SH-SY5Y (cell line): ENCODE measurements at regions not wholly inside any gene's neighbourhood (a gene's known extent, or its start where the extent isn't known, plus 50 kb on each side); places are given as distances from the start of the nearest gene placed in this dataset.

Experiments
- GATA2 ChIP-seq: IDR thresholded peaks from 2 replicates; pipeline ENCODE4 v1.6.1; 2011; ENCODE audit warnings: mild to moderate bottlenecking, low read depth, low read length
- GATA3 ChIP-seq: IDR thresholded peaks from 2 replicates; pipeline ENCODE4 v1.6.1; 2011; ENCODE audit warnings: low read depth, mild to moderate bottlenecking, low read length, moderate library complexity

DNA sequence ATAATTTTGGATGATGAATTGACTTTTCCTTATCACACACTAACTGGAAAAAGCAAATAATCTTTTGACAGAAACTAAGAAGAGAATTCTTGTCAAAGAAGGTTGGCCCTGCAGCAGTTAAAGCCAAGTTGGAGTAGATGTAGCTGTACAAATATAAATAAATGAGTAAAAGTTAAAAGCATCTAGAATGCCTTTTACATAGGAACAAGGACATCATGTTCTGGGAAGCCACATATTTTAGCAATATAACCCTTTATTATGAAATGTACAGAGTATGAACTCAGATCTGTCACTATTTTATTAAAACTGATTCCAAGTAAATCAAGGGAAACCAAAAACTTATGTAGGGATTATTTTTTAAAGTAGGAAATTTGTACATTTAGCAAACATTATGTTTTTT, 269.4 kb upstream of the FAT4 start:
- TF ChIP-seq GATA2 (no peak), GATA3 (peak; percentile 43; the same call in 1 of the 2 replicates)

DNA sequence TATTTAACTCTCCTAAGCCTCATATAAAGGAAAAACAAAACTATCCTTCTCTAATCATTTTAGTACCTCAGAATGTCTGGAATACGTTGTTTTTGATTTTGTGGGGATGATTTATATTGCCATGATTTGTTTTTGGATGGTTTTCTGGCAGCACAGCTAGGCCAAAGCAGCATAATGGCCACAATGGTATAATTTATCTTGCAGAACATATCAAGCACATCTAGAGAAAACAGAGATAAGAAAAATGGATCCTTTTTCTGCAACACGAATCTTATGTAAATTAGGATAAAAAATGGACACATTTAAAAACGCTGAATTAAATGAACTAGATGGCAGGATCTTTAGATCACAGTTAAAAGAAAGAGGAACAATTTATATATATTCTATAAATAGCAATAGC, 269.9 kb upstream of the FAT4 start:
- TF ChIP-seq GATA3, result peak; percentile 95
- peak; percentile 91 for TF ChIP-seq GATA2

DNA sequence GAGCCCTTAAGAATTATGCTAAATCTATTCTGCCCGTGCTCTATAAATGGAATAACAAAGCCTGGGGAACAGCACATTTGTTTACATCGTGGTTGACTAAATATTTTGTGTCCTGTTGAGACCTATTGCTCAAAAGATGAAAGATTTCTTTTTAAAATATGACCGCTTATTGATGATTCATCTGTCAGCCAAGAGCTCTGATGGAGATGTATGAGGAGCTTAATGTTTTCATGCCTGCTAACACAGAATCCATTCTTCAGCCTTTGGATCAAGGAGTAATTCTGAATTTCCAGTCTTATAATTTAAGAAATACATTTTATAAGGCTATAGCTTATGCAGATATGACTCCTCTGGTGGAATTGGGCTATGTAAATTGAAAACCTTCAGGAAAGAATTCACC, 271.3 kb upstream of the FAT4 start:
- TF ChIP-seq GATA3, result no peak
- TF ChIP-seq GATA2, result no peak

DNA sequence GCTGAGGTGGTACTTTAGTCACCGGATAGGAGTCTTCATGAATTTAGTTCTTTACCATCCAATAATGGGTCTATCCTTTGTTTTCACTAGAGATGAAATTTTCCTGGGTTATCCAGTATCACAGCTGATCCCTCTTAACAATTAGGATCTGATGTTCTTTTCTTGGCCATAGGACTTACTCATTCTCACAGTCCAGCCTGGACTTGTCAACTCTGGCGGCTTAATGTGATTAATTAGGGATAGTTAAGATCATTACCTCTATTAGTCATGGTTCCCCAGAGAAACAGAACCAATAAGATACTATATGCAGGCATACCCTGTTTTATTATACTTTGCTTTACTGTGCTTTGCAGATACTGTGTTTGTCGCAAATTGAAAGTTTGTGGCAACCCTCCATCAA, 272.7 kb upstream of the FAT4 start:
- TF ChIP-seq GATA2 (no peak), GATA3 (no peak)

DNA sequence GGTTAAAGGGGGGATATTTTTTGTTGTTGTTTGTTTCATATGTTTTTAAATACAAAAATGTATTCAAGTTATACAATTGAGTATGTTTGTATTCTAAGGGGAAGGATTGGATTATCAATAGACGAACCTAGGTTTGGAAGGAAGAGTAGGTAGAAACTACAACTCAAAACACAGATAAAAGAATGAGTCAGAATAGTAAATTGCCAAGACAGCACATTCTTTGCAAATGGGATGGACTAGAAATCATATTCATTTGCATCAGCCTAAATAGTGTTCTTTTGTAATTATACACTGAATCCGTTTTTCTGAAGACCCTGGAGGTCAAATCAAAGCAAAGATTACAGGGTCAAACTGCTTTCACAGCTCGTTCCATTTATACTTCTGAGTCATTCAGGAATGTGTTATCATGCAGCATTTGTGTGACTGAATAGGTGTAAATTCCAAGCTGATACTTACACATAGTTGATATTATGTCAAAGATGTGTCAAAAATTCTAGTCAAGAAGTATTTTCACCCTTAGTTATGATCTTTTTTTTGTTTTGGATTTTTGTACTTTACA, 273.3 kb upstream of the FAT4 start:
- TF ChIP-seq GATA3, result no peak
- no peak for TF ChIP-seq GATA2

DNA sequence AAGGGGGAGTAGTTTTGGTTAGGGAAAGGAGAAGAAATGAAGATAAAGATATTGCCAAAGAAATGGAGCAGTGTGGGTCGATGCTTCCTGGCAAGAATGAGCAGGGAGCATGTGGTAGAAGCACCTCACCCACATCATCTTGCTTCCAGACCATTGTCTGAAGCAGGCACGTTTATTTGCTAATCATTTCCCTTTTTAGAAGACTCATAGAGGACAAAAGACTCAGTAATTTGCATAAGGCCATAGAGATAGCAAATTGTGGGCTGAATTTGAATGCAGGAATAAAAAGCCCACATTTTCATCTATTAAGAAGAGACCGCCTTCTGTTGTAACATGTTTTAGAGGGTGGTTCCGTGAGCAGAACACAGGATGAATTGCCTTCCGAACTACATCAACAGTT, 275.2 kb upstream of the FAT4 start:
- TF ChIP-seq GATA3 (no peak), GATA2 (no peak)

DNA sequence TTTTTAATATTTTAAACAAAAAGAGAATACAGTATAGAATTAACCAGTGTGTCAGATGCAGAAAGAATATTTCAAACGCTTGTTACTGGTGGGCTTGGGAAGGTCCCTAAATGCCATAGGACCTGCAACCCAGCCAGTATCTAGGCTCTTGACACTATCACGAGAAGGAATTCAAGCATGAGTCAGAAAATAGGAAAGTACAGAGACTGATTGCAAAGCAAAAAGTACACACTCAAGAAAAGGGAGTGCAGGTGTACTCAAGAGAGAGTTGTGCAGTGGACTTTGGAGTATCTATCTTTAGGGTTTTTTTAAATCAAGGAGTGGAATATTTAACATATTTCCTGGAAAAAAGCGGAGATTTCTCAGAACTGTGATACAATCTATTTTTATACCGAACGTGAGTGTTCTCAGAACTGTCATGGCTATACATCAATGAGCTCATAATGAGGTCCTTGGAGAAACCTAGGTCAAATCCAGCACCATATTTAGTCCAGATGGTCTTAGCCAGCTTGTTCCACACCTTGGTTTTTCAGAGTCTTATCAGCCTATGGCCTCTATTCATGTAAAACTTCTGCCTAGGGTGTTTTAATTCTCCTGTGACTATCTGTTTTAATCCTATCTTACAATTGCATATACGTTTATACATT, 291.8 kb upstream of the FAT4 start:
- TF ChIP-seq GATA3, result no peak
- no peak for TF ChIP-seq GATA2

DNA sequence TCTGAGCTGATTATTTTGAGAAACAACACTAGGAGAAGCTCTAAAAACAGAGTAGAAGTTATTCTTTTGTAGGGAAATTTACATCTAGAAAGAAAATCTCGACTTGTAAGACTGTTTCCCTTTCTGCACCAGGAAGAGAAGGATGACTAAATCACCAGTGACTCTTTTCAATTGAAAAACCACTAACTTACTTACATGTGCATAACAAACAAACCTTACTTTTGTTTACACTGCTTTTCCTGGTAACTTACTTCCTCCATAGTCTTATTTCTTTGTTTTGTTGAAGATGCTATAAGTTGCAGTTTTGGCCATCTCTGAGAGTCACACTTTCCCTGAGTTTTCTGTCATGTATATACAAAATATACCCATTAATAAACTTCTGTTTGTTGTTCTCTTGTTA, 293.6 kb upstream of the FAT4 start:
- no peak for TF ChIP-seq GATA3
- no peak for TF ChIP-seq GATA2

DNA sequence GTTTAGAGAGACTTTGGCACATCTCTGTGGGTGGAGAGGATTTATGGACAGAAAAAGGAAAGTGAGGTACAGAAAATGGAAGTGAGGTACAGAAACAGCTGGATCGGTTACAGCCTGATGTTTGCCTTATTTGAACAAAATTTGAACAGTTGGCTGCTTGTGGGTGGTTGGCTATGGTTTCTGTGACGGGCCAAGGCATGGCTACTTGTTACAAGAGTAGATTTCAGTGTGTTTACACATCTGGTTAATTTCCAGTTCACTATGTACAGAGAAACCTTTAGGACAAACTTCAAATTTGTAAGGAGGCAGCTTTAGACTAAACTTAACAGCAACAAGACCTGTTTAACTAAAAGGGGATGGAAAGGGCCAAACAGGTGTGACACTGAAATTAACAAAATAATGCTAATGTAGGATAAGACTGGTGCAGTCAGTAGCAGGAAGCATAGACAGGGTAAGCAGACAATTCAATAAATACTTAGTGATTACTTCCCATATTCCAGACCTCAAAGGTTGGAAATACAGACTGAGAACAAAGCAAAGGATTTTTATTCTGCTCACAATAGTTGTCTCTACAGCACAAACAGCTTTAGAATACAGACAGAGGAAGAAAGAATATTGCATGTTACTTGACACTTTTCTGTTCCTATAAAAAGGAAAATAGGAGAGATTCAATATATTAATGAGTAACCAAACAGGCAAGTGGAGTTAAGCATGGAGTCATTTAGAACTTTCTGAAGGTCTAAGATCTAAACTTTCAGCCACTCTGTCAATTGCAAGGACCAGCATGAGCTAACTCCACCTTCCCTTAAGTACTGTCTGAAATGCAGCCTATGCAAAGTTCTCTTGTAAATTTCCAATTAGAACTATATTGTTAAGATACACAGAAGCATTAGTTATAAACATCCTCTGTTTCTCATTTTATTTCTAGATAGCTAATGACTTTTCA, 294.4 kb upstream of the FAT4 start:
- TF ChIP-seq GATA3 (no peak), GATA2 (no peak)

DNA sequence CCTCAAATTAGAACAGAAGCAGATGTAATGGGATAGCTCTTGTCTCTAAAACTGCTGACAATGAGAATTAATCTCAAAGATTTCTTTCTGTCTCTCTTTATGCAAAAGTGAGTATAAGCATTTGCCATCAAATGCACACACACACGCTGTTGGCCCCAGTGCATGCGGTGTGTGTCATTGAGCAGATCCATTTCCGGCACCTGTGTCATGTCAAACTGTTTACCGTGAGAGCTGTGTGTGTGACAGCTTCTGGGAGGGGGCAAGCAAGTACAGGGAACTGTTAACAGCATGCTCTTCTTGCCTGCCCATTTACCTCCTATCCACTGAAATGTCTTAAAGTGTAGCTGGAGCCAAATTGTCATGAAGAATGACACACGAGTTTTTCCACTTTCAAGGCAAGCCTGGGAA, 297.9 kb upstream of the FAT4 start:
- TF ChIP-seq GATA2 (peak; percentile 33; the same call in 1 of the 2 replicates), GATA3 (no peak)

DNA sequence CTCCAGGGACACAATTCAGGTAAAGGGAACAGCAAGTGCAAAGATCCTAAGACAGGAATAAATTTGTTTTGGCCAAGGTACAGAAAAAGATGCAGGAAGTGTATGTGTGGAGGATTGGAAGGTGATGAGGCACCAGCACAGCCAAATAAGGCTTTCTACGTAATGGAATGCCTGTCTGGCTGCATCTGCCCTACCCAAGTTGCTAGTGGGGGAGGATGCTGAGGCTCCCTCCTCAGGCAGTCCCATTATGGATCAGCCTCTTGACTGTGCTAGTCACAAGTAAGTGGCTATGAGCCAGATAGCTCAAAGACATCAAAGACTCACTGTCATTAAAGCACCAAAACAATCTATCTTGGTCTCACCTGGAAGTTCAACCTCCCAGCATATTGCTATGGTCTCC, 300.9 kb upstream of the FAT4 start:
- TF ChIP-seq GATA3, result no peak
- no peak for TF ChIP-seq GATA2

DNA sequence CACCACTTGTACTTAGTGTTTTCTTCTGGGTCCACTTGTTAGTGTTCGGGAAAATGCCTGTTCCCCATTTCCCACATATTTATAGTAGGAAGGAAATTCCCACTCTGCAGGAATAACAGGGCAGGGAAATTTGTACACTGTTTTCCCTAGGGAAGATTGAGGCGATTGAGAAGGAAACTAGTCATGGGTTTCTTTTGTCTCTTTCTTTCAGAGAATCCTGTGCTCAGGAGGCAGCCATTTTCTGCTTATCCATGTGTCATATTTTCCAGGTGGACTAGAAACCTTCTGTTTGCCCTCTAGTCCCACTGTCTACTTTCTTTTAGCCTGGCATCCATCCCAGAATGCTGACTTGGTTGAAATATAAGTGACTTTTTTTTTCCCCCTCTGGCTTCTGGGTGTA, 299.1 kb upstream of the ANKRD50 start:
- TF ChIP-seq GATA2 (no peak), GATA3 (no peak)

DNA sequence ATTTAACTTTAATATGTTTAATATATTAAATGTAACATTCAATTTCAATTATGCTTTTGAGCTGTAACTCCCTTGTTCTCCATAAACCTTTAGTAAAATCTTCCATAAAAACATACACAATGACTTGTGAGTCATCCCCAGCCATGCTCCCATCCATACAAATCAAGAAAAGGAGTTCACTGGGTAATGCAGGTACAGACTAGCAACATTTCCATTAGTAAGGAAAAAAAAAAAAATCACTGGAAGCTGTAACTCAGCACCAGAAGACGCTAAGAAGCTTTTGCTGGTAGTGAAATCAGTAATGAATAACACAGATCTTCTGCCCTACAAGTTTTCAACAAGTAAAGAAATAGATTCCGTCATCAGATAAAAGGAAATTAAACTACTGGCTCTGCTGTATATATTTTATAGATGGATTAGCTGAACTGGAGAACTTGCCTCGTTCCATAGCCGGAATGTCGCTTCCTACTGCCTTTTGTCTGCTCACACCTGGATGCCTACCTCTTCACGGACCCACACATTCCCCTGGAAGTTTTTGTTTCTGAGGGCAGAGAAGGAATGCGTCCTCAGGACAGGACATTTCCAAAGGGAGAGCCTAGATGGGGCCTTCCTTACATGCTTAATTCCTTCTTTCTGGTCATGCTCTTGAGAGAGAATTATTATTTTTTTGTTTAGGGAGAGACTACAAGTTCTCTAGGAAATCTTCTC, 298.4 kb upstream of the ANKRD50 start:
- TF ChIP-seq GATA2, result no peak
- no peak for TF ChIP-seq GATA3

DNA sequence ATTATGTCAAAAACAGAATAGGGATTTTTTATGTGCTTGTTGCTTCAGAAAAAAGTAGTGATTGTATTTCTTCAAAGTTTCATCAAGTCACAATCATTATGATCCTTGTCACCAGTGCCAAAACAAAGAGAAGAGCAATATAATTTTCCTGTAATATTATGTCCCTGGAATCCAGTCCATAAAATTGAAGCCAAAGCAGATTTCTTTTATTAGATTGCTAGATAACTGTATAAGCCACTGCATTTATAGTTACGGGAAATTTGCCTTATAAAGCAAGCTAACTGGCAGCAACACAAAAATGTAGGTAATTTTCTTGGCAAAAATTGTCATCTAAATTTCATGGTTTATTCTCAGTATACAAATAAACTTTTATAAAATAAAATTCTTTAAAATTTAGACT, 296.1 kb upstream of the ANKRD50 start:
- TF ChIP-seq GATA3 (no peak), GATA2 (no peak)

DNA sequence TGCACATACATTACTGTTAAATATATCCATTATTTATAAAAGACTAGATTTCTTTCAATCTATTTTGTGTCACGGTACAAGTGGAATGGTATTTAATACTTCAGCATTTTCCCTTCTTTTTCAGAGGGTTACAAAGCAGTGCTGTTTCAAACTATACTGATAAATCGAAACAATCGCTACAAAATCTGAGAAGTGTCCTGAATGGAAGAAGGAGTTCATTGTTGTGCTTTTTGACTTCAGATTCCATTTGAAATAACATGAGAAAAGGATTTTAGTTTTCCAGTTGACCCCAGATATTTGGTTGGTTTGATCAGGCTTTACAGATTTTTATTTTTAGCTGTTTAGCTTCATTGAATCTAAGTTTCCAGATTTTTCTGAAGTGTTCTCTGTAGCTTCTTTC, 292.1 kb upstream of the ANKRD50 start:
- TF ChIP-seq GATA3 (no peak), GATA2 (no peak)

DNA sequence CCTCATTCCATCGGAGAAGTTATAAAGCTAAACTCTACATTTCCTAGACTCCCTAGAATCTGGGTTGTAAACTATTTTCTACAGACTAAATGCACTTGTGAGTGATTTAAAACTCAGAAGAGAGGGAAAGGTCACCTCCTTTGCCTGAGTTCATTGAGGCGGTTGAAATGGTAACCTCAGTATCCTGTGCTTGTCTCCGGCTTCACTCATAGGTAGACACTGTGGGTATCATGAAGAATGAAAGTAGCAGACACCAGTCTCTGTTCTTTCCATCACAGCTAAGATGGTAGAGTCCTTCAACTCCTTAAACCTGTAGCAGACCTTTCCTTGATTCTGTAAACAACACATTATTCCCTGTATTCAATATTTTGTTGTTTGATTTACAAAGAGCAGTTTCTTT, 291.3 kb upstream of the ANKRD50 start:
- TF ChIP-seq GATA3 (no peak), GATA2 (no peak)

DNA sequence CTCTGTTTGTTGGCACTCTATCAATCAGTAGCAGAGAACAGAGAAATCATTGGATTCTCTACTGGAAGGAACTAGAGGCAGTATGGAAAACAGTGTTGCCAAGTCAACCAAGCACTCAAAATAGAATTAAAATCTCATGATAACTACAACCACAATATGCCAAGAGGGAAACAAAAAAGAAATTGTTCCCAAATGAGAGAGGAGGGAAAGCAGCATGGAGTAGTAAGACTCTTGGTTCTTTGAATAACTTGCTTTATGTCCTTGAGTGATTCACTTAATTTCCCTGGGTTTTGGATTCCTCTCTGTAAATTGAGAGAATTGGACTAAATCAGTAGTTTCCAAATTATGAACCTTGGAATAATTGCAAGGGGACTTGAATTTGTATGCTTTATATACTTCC, 285.5 kb upstream of the ANKRD50 start:
- no peak for TF ChIP-seq GATA3
- no peak for TF ChIP-seq GATA2
